HepG2 (cell line): ENCODE measurements at regions not wholly inside any gene's neighbourhood (a gene's known extent, or its start where the extent isn't known, plus 50 kb on each side); places are given as distances from the start of the nearest gene placed in this dataset.

Experiments
- ATAC-seq: fragments of 200-7000 bp; cut with Tn5 transposase; 3 replicates; pipeline ENCODE4 v1.9.1; 2020; ENCODE audit warnings: mild to moderate bottlenecking, moderate library complexity
- BruUV-seq: library from RNA; stranded (reverse); fragments of 400-500 nt; replicated peaks from 2 replicates; lab custom pipeline; 2021; lab: Mats Ljungman, UMichigan
- CTCF ChIA-PET: fragments of 300-600 bp; formaldehyde crosslinking; extraction: SDS; loops from one replicate; lab custom pipeline; 2021; ENCODE audit warnings: low total read pairs, inconsistent platforms, low intra/inter-chr PET ratio; lab: Yijun Ruan, JAX
- POLR2A ChIA-PET: fragments of 350-600 bp; sonication (Branson Sonifier 250); formaldehyde crosslinking; loops from one replicate; lab custom pipeline; 2020; ENCODE audit warnings: antibody characterized with exemption, inconsistent platforms; lab: Yijun Ruan, JAX
- DNase-seq: peaks from one replicate; pipeline ENCODE4 v3.0.0-alpha.2; 2015; ENCODE audit warnings: low spot score
- FAIRE-seq: peaks from 3 replicates; lab custom pipeline; 2011; peaks lifted over from hg19 to GRCh38; lab: Jason Lieb, UNC
- H2AFZ ChIP-seq: one replicate; pipeline ENCODE4 v1.6.1; 2011; ENCODE audit warnings: low read length, inconsistent platforms
- H3K27ac ChIP-seq: fragments of 300-600 bp; 3 replicates; pipeline ENCODE4 v1.8.0; 2011; ENCODE audit warnings: mixed run types, mild to moderate bottlenecking, mixed read lengths, low read length, inconsistent platforms; ENCODE audit not compliant: insufficient read depth; ENCODE audit errors: extremely low read length
- H3K27me3 ChIP-seq, 2 experiments: fragments of 200-600 bp in 1 of 2; 2 replicates in 1 of 2; 3 replicates in 1 of 2; pipeline versions ENCODE4 v1.6.0 to v1.8.0; 2011; ENCODE audit warnings: low read length in 2 of 2, mild to moderate bottlenecking in 2 of 2, moderate library complexity in 2 of 2, inconsistent platforms in 1 of 2; ENCODE audit not compliant: insufficient read depth in 2 of 2, control insufficient read depth in 1 of 2
- H3K36me3 ChIP-seq, 2 experiments: fragments of 200-600 bp in 1 of 2; replicated peaks in 1 of 2; 2 replicates in 1 of 2; 3 replicates in 1 of 2; pipeline versions ENCODE4 v1.5.1 to v1.8.0; 2011; ENCODE audit warnings: low read length in 2 of 2, inconsistent platforms in 1 of 2; ENCODE audit not compliant: insufficient read depth in 2 of 2, control insufficient read depth in 1 of 2
- H3K4me1 ChIP-seq: 2 replicates; pipeline ENCODE4 v1.5.1; 2012; ENCODE audit warnings: low read length, inconsistent platforms; ENCODE audit not compliant: insufficient read depth
- H3K4me2 ChIP-seq: 2 replicates; pipeline ENCODE4 v1.6.0; 2011; ENCODE audit warnings: low read depth, low read length, inconsistent platforms
- H3K4me3 ChIP-seq, 3 experiments: fragments of 200-600 bp in 1 of 3; sonication (generic), shearing (Covaris generic) in 1 of 3; replicated peaks in 1 of 3; 2 replicates each; pipeline ENCODE4 v1.5.1; 2011 to 2016; ENCODE audit warnings: low read length in 3 of 3, inconsistent platforms in 2 of 3, low read depth in 2 of 3, mild to moderate bottlenecking in 2 of 3, control low read depth in 1 of 3, mixed read lengths in 1 of 3; ENCODE audit not compliant: insufficient read depth in 1 of 3
- H3K79me2 ChIP-seq: one replicate; pipeline ENCODE4 v1.6.1; 2011; ENCODE audit warnings: low read length, inconsistent platforms; ENCODE audit not compliant: insufficient read depth
- H3K9ac ChIP-seq: 2 replicates; pipeline ENCODE4 v1.6.0; 2011; ENCODE audit warnings: mild to moderate bottlenecking, low read depth, low read length, inconsistent platforms; ENCODE audit not compliant: insufficient read depth
- H3K9me3 ChIP-seq: 2 replicates; pipeline ENCODE4 v1.5.1; 2012; ENCODE audit warnings: mild to moderate bottlenecking, low read length
- H4K20me1 ChIP-seq: 2 replicates; pipeline ENCODE4 v1.6.0; 2011; ENCODE audit warnings: inconsistent platforms, mild to moderate bottlenecking, low read length, moderate library complexity; ENCODE audit not compliant: insufficient read depth
- BORCS8-MEF2B ChIP-seq: sonication (generic); formaldehyde crosslinking; IDR thresholded peaks from 2 replicates; pipeline ENCODE4 v1.8.0; 2022; ENCODE audit warnings: mild to moderate bottlenecking, missing genetic modification reagents
- GTF2F1 ChIP-seq: fragments of 150-350 bp; IDR thresholded peaks from 2 replicates; pipeline ENCODE4 v1.6.1; 2014; ENCODE audit warnings: low read length
- MYNN ChIP-seq: sonication (generic); formaldehyde crosslinking; IDR thresholded peaks from 2 replicates; pipeline ENCODE4 v1.4.0; 2020; ENCODE audit warnings: mild to moderate bottlenecking, low read depth, missing genetic modification reagents
- RNF2 ChIP-seq: fragments of 450-650 bp; conservative IDR thresholded peaks from 2 replicates; pipeline ENCODE4 v1.6.1; 2016; ENCODE audit warnings: low read depth
- SNAPC2 ChIP-seq: sonication (generic); formaldehyde crosslinking; IDR thresholded peaks from 2 replicates; pipeline ENCODE4 v1.8.1; 2022; ENCODE audit warnings: mild to moderate bottlenecking, missing genetic modification reagents
- SSRP1 ChIP-seq: IDR thresholded peaks from 2 replicates; pipeline ENCODE4 v1.6.1; 2016; ENCODE audit warnings: control low read depth
- ZBTB33 ChIP-seq: sonication (generic); formaldehyde crosslinking; IDR thresholded peaks from 2 replicates; pipeline ENCODE4 v1.4.0; 2020; ENCODE audit warnings: missing genetic modification reagents
- ZBTB7B ChIP-seq: sonication (generic); formaldehyde crosslinking; IDR thresholded peaks from 2 replicates; pipeline ENCODE4 v1.4.0; 2020; ENCODE audit warnings: missing genetic modification reagents
- ZNF296 ChIP-seq: sonication (generic); formaldehyde crosslinking; conservative IDR thresholded peaks from 2 replicates; pipeline ENCODE4 v1.5.0; 2020; ENCODE audit warnings: mild to moderate bottlenecking, missing genetic modification reagents
- ZNF710 ChIP-seq: sonication (generic); formaldehyde crosslinking; IDR thresholded peaks from 2 replicates; pipeline ENCODE4 v1.5.0; 2020; ENCODE audit warnings: mild to moderate bottlenecking, missing genetic modification reagents, borderline replicate concordance
- ZNF775 ChIP-seq: sonication (generic); formaldehyde crosslinking; IDR thresholded peaks from 2 replicates; pipeline ENCODE4 v1.4.0; 2020; ENCODE audit warnings: missing genetic modification reagents, mild to moderate bottlenecking, moderate library complexity, borderline replicate concordance
- WGBS: methylation state at CpG from one replicate; pipeline ENCODE4 v1.1.6; 2017; ENCODE audit warnings: low lambda C conversion rate; 5-methylcytosine and 5-hydroxymethylcytosine counted together
- in situ Hi-C: cut with HindIII; loops from 2 replicates; pipeline ENCODE4 v1.10.0; 2017; ENCODE audit warnings: low pct_unique_long_range_greater_than_20kb; ENCODE audit not compliant: extremely low pct_ligation_motif_present
- intact Hi-C: fragments of 100-400 bp; cut with micrococcal nuclease; formaldehyde crosslinking; loops from one replicate; pipeline ENCODE4 v1.10.0; 2022; ENCODE audit not compliant: unreplicated experiment
- TF ChIP-seq, protein P1 (sequence below): sonication (generic); formaldehyde crosslinking; IDR thresholded peaks from 2 replicates; pipeline ENCODE4 v1.5.0; 2020; ENCODE audit warnings: missing genetic modification reagents

GRCh38 chr10:44281089-44281613 lies 103.7 kb downstream of the CXCL12 start (continued):
- TF ChIP-seq SSRP1 (CRISPR knock-in tag) = no peak
- TF ChIP-seq ZNF296 (CRISPR knock-in tag) = no peak
- no peak for TF ChIP-seq ZBTB33 (CRISPR knock-in tag)
- no peak for TF ChIP-seq GTF2F1

GRCh38 chr10:44280226-44281014 lies 104.5 kb downstream of the CXCL12 start:
- H3K4me3 ChIP-seq = no peak overlapping the region
- in situ Hi-C loops (no loop called here), intact Hi-C loops (no loop called here)
- H3K9ac ChIP-seq = no peak overlapping the region
- H2AFZ ChIP-seq = no peak overlapping the region
- 92% methylated on average over 5 of the region's 5 CpGs for WGBS
- H3K9me3 ChIP-seq = no peaks in the 10 kb centered on the region
- DNase-seq = no peak
- BruUV-seq = no TSS peak
- H4K20me1 ChIP-seq = no peaks in the 10 kb centered on the region
- CTCF ChIA-PET = no interaction called here
- H3K27me3 ChIP-seq = peaks cover 0 to 5% of the 10 kb centered on the region in 2 experiments; a peak in 1 of 5 replicates
- H3K36me3 ChIP-seq = no peaks in the 10 kb centered on the region
- H3K4me1 ChIP-seq = peaks cover 26% of the 10 kb centered on the region
- no peak overlapping the region for H3K27ac ChIP-seq
- H3K4me2 ChIP-seq = no peak overlapping the region
- no peak for ATAC-seq
- TF ChIP-seq, protein P1, sequence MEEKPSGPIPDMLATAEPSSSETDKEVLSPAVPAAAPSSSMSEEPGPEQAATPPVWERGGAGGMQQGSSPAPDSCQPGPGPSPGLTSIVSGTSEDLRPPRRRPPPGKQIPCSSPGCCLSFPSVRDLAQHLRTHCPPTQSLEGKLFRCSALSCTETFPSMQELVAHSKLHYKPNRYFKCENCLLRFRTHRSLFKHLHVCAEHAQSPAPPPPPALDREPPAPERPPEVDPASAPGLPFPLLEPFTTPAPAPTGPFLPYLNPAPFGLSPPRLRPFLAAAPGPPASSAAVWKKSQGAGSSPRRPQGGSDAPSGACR (CRISPR knock-in tag) = no peak
- no peak for TF ChIP-seq SNAPC2 (CRISPR knock-in tag)
- no peak for TF ChIP-seq RNF2
- no peak for TF ChIP-seq ZNF775 (CRISPR knock-in tag)
- TF ChIP-seq ZNF710 (CRISPR knock-in tag) = no peak
- TF ChIP-seq BORCS8-MEF2B (CRISPR knock-in tag) = no peak
- no peak for TF ChIP-seq ZBTB7B (CRISPR knock-in tag)
- TF ChIP-seq MYNN (CRISPR knock-in tag) = no peak
- no peak for FAIRE-seq
- POLR2A ChIA-PET = no interaction called here
- H3K79me2 ChIP-seq = no peaks in the 10 kb centered on the region
